Endothelial cell of umbilical vein (primary cell): ENCODE measurements at regions not wholly inside any gene's neighbourhood (a gene's known extent, or its start where the extent isn't known, plus 50 kb on each side); places are given as distances from the start of the nearest gene placed in this dataset.

Experiments used
- BruUV-seq: library from RNA; stranded (reverse); fragments of 400-500 nt; replicated peaks from 2 replicates; lab custom pipeline; 2021; lab: Mats Ljungman, UMichigan
- CTCF ChIA-PET: fragments of 300-600, 350-600 bp; sonication (Branson Sonifier 250); formaldehyde crosslinking; loops from one replicate; lab custom pipeline; 2021; ENCODE audit warnings: antibody characterized with exemption, inconsistent platforms; lab: Charles Lee
- POLR2A ChIA-PET: fragments of 300-600, 350-600 bp; sonication (Branson Sonifier 250); formaldehyde crosslinking; loops from one replicate; lab custom pipeline; 2021; ENCODE audit warnings: antibody characterized with exemption, inconsistent platforms; lab: Charles Lee
- DNase-seq: peaks from one replicate; pipeline ENCODE4 v3.0.0-alpha.2; 2011; ENCODE audit warnings: low read depth, low spot score
- FAIRE-seq: peaks from 2 replicates; lab custom pipeline; 2011; peaks lifted over from hg19 to GRCh38; lab: Jason Lieb, UNC
- H2AFZ ChIP-seq: 2 replicates; pipeline ENCODE4 v1.6.0; 2012; ENCODE audit warnings: low read depth, low read length, control low read depth, inconsistent platforms
- H3K27ac ChIP-seq: 2 replicates; pipeline ENCODE4 v1.5.1; 2011; ENCODE audit warnings: low read depth, mild to moderate bottlenecking, control low read depth, low read length, moderate library complexity; ENCODE audit not compliant: insufficient read depth
- H3K27me3 ChIP-seq, 2 experiments: 2 replicates each; pipeline versions ENCODE4 v1.6.0 to v1.6.1; 2011; ENCODE audit warnings: low read length in 2 of 2, mixed read lengths in 1 of 2; ENCODE audit not compliant: control insufficient read depth in 2 of 2, insufficient read depth in 2 of 2
- H3K36me3 ChIP-seq, 2 experiments: 2 replicates in 1 of 2; 3 replicates in 1 of 2; pipeline ENCODE4 v1.5.1; 2011; ENCODE audit warnings: low read length in 2 of 2, mild to moderate bottlenecking in 1 of 2, moderate library complexity in 1 of 2; ENCODE audit not compliant: control insufficient read depth in 2 of 2, insufficient read depth in 2 of 2; ENCODE audit errors: extremely low read depth in 1 of 2
- H3K4me1 ChIP-seq: 3 replicates; pipeline ENCODE4 v1.5.1; 2011; ENCODE audit warnings: mild to moderate bottlenecking, low read length; ENCODE audit not compliant: control insufficient read depth, insufficient read depth; ENCODE audit errors: extremely low read depth
- H3K4me2 ChIP-seq: 2 replicates; pipeline ENCODE4 v1.6.1; 2011; ENCODE audit warnings: low read length, control low read depth, mixed read lengths; ENCODE audit not compliant: insufficient read depth
- H3K4me3 ChIP-seq, 3 experiments: fragments of 200-600 bp in 1 of 3; sonication (generic), shearing (Covaris generic) in 1 of 3; replicated peaks in 1 of 3; 2 replicates each; pipeline ENCODE4 v1.5.1; 2011 to 2016; ENCODE audit warnings: control low read depth in 3 of 3, low read length in 3 of 3, mild to moderate bottlenecking in 2 of 3, inconsistent platforms in 1 of 3, low read depth in 1 of 3, moderate library complexity in 1 of 3; ENCODE audit not compliant: insufficient read depth in 1 of 3
- H3K79me2 ChIP-seq: 2 replicates; pipeline ENCODE4 v1.6.0; 2012; ENCODE audit warnings: low read length, inconsistent platforms; ENCODE audit not compliant: control insufficient read depth, insufficient read depth
- H3K9ac ChIP-seq: replicated peaks from 2 replicates; pipeline ENCODE3; 2011; ENCODE audit warnings: low read length, control low read depth; ENCODE audit not compliant: insufficient read depth; ENCODE audit errors: extremely low read depth
- H3K9me1 ChIP-seq: replicated peaks from 3 replicates; pipeline ENCODE4 v1.6.0; 2011; ENCODE audit warnings: mild to moderate bottlenecking, low read length; ENCODE audit not compliant: control insufficient read depth, insufficient read depth; ENCODE audit errors: extremely low read depth
- H3K9me3 ChIP-seq: replicated peaks from 2 replicates; pipeline ENCODE4 v1.5.1; 2012; ENCODE audit warnings: low read length, inconsistent platforms; ENCODE audit not compliant: control insufficient read depth, insufficient read depth
- H4K20me1 ChIP-seq: replicated peaks from 2 replicates; pipeline ENCODE3; 2011; ENCODE audit warnings: mild to moderate bottlenecking, low read length; ENCODE audit not compliant: control insufficient read depth, insufficient read depth; ENCODE audit errors: extremely low read depth
- CTCF ChIP-seq, 2 donors: IDR thresholded peaks; 1 replicate in 1 of 2; 2 replicates in 1 of 2; pipeline ENCODE4 v1.5.1; 2011; ENCODE audit warnings: low read length in 2 of 2, mild to moderate bottlenecking in 2 of 2, moderate library complexity in 2 of 2, control low read depth in 1 of 2, inconsistent platforms in 1 of 2, low read depth in 1 of 2; ENCODE audit not compliant: insufficient read depth in 1 of 2; ENCODE audit errors: extremely low read depth in 1 of 2
- FOS ChIP-seq: IDR thresholded peaks from 2 replicates; pipeline ENCODE4 v1.6.1; 2011; ENCODE audit warnings: mild to moderate bottlenecking, low read length, moderate library complexity, borderline replicate concordance; ENCODE audit not compliant: insufficient read depth
- GATA2 ChIP-seq: IDR thresholded peaks from 2 replicates; pipeline ENCODE4 v1.7.0; 2011; ENCODE audit warnings: low read depth, mild to moderate bottlenecking, moderate library complexity, mixed read lengths, low read length; ENCODE audit not compliant: insufficient read length, insufficient read depth
- JUN ChIP-seq: IDR thresholded peaks from 2 replicates; pipeline ENCODE4 v1.6.1; 2011; ENCODE audit warnings: borderline replicate concordance, low read depth; ENCODE audit not compliant: insufficient read length, insufficient read depth
- MYC ChIP-seq: IDR thresholded peaks from one replicate; pipeline ENCODE4 v1.6.1; 2011; ENCODE audit warnings: mild to moderate bottlenecking, low read depth, low read length
- POLR2A ChIP-seq: IDR thresholded peaks from 2 replicates; pipeline ENCODE4 v1.6.1; 2012; ENCODE audit warnings: low read depth, mild to moderate bottlenecking, control low read depth, low read length
- dilution Hi-C: fragments of 300-500 bp; cut with MboI; formaldehyde crosslinking; loops from one replicate; pipeline ENCODE4 v1.15.0; 2019; ENCODE audit warnings: low sequenced_read_pairs; ENCODE audit not compliant: extremely low pct_ligation_motif_present
- intact Hi-C: fragments of 100-400 bp; cut with micrococcal nuclease; formaldehyde crosslinking; loops from one replicate; pipeline ENCODE4 v1.10.0; 2022
- TF ChIP-seq, protein P1 (sequence below): IDR thresholded peaks from 2 replicates; pipeline ENCODE4 v1.6.1; 2011; ENCODE audit not compliant: insufficient read depth, insufficient read length

DNA sequence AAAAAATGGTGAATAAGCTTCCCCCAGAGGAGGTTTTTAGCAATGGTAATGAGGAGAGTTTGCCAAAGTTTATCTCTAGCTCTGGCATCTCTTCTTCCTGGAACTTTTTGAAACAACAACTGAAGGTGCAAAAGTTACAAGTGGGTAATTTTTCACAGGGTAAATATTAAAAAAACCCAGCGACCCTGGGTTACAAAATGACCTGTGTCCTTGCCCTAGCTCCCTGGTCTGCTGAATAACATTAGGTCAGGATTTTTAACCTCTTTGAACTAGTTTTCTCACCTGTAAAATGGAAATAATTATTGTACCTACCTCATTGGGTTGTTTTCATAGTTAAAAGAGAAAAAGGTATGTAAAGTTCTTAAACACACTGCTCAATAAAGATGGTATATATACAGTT, 332.4 kb upstream of the DUSP10 start:
- H3K4me1 ChIP-seq, result no peaks in the 10 kb centered on the region
- H3K9ac ChIP-seq, result no peak overlapping the region
- dilution Hi-C loops (no loop called here), intact Hi-C loops (no loop called here)
- H3K79me2 ChIP-seq, result no peaks in the 10 kb centered on the region
- no peak overlapping the region for H2AFZ ChIP-seq
- FAIRE-seq (no peak), DNase-seq (no peak)
- H3K4me3 ChIP-seq, result no peak overlapping the region
- H3K9me3 ChIP-seq, result no peaks in the 10 kb centered on the region
- no peaks in the 10 kb centered on the region for H3K27me3 ChIP-seq
- TF ChIP-seq FOS, result no peak
- no peak for TF ChIP-seq MYC
- no peak for TF ChIP-seq GATA2
- no peak for TF ChIP-seq CTCF (IDR thresholded peaks at IDR 0.05; ENCODE audit: extremely low read depth in 1 of 2, insufficient read depth in 1 of 2, low read depth in 1 of 2, low read length in 2 of 2)
- TF ChIP-seq POLR2A, result no peak
- TF ChIP-seq JUN, result no peak
- TF ChIP-seq, protein P1, sequence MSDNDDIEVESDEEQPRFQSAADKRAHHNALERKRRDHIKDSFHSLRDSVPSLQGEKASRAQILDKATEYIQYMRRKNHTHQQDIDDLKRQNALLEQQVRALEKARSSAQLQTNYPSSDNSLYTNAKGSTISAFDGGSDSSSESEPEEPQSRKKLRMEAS, result no peak
- H3K9me1 ChIP-seq, result no peaks in the 10 kb centered on the region
- no peak overlapping the region for H3K27ac ChIP-seq
- ChIA-PET POLR2A (no interaction called here), CTCF (no interaction called here)
- H3K4me2 ChIP-seq, result no peak overlapping the region
- H4K20me1 ChIP-seq, result no peaks in the 10 kb centered on the region
- no peaks in the 10 kb centered on the region for H3K36me3 ChIP-seq
- no TSS peak for BruUV-seq
